KMS-11 (cell line): ENCODE measurements at regions not wholly inside any gene's neighbourhood (a gene's known extent, or its start where the extent isn't known, plus 50 kb on each side); places are given as distances from the start of the nearest gene placed in this dataset.
"Not testable (repeated sequence)": the region's sequence is repeated elsewhere in the genome, so short reads cannot be mapped to it uniquely, and the experiment has no call there.

Source experiments
- H2AFZ ChIP-seq: fragments of 200-600 bp; sonication (generic); 2 replicates; pipeline ENCODE4 v1.6.1; 2016; ENCODE audit warnings: antibody characterized with exemption, mixed run types, low read depth
- H3K27ac ChIP-seq: fragments of 200-600 bp; sonication (generic); 2 replicates; pipeline ENCODE4 v1.6.1; 2016; ENCODE audit warnings: mild to moderate bottlenecking, mixed run types
- H3K27me3 ChIP-seq: fragments of 200-600 bp; sonication (generic); 2 replicates; pipeline ENCODE4 v1.6.1; 2017; ENCODE audit warnings: mild to moderate bottlenecking, low read depth, mixed run types, moderate library complexity; ENCODE audit not compliant: insufficient read depth
- H3K36me3 ChIP-seq: fragments of 200-600 bp; sonication (generic); 2 replicates; pipeline ENCODE4 v1.6.1; 2017; ENCODE audit warnings: mild to moderate bottlenecking, mixed run types; ENCODE audit not compliant: insufficient read depth
- H3K4me1 ChIP-seq: fragments of 200-600 bp; sonication (generic); 2 replicates; pipeline ENCODE4 v1.6.1; 2016; ENCODE audit warnings: mild to moderate bottlenecking, low read depth, mixed run types; ENCODE audit not compliant: poor library complexity, severe bottlenecking
- H3K4me2 ChIP-seq: fragments of 200-600 bp; sonication (generic); 2 replicates; pipeline ENCODE4 v1.7.0; 2016; ENCODE audit warnings: mild to moderate bottlenecking, mixed run types
- H3K4me3 ChIP-seq: fragments of 200-600 bp; sonication (generic); IDR thresholded peaks from 2 replicates; pipeline ENCODE4 v1.6.1; 2017; ENCODE audit warnings: low read depth, low read length, mixed read lengths; ENCODE audit not compliant: insufficient read depth
- H3K79me2 ChIP-seq: fragments of 200-600 bp; sonication (generic); 2 replicates; pipeline ENCODE4 v1.6.1; 2016; ENCODE audit warnings: low read depth, mixed run types; ENCODE audit not compliant: insufficient read depth
- H3K9ac ChIP-seq: fragments of 200-600 bp; sonication (generic); 2 replicates; pipeline ENCODE4 v1.6.1; 2016; ENCODE audit warnings: mild to moderate bottlenecking, mixed run types
- H4K20me1 ChIP-seq: fragments of 200-600 bp; sonication (generic); 2 replicates; pipeline ENCODE4 v1.6.1; 2016; ENCODE audit warnings: mild to moderate bottlenecking, mixed run types; ENCODE audit not compliant: insufficient read depth
- TF ChIP-seq, protein P1 (sequence below): fragments of 200-600 bp; sonication (generic); conservative IDR thresholded peaks from 2 replicates; pipeline ENCODE4 v1.6.1; 2017; ENCODE audit warnings: low read depth, mild to moderate bottlenecking, antibody characterized with exemption, low read length, moderate library complexity, mixed read lengths

DNA sequence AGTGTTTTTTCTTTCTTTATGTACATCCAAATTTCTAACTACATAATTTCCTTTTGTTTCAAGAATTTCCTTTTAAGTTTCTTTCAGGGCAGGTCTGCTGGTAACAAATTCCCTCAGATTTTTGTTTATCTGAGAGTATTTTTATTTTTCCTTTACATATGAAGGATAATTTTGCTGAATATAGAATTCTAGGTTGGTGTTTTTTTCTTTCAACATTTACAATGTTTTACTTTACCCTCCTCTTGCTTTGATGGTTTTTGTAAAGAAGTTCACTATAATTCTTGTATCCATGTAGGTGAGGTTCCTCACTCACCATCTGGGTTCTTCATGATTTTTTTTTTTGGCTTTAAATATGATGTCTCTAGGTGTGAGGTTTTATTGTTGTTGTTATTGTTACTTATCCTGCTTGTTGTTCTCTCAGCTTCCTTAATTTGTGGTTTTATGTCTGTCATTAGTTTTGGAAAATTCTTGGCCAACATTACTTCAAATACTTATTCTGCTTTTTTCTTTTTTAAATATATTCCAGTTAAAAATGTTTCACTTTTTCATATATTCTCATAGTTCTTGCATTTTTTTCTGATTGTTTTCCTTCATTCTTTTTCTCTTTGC lies 580.1 kb upstream of the CITED2 start:
- no peak overlapping the region for H3K9ac ChIP-seq
- no peak overlapping the region for H2AFZ ChIP-seq
- H3K36me3 ChIP-seq, result no peaks in the 10 kb centered on the region

DNA sequence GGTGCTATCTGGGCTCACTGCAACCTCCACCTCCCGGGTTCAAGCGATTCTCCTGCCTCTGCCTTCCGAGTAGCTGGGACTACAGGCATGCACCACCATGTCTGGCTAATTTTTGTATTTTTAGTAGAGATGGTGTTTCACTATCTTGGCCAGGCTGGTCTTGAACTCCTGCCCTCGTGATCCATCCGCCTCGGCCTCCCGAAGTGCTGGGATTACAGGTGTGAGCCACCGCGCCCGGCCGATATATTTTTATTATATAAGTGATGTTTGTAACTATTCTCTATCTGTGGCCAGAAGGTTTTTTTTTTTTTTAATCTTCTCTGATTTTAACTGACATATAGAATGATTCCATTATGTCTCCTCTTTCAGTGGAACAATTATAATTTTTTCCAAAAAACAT lies 579.3 kb upstream of the CITED2 start:
- H3K36me3 ChIP-seq, H3K9ac ChIP-seq, H3K4me2 ChIP-seq, H3K27ac ChIP-seq, H2AFZ ChIP-seq, H3K4me1 ChIP-seq, H3K4me3 ChIP-seq, H4K20me1 ChIP-seq, H3K79me2 ChIP-seq, H3K27me3 ChIP-seq: not testable (repeated sequence)

More for the DNA sequence above, 580.1 kb upstream of the CITED2 start:
- no peak overlapping the region for H3K4me2 ChIP-seq
- H3K4me3 ChIP-seq, result no peak overlapping the region
- no peaks in the 10 kb centered on the region for H3K27me3 ChIP-seq
- H3K27ac ChIP-seq, result no peak overlapping the region
- no peaks in the 10 kb centered on the region for H3K4me1 ChIP-seq
- H3K79me2 ChIP-seq, result no peaks in the 10 kb centered on the region
- no peaks in the 10 kb centered on the region for H4K20me1 ChIP-seq
- TF ChIP-seq, protein P1, sequence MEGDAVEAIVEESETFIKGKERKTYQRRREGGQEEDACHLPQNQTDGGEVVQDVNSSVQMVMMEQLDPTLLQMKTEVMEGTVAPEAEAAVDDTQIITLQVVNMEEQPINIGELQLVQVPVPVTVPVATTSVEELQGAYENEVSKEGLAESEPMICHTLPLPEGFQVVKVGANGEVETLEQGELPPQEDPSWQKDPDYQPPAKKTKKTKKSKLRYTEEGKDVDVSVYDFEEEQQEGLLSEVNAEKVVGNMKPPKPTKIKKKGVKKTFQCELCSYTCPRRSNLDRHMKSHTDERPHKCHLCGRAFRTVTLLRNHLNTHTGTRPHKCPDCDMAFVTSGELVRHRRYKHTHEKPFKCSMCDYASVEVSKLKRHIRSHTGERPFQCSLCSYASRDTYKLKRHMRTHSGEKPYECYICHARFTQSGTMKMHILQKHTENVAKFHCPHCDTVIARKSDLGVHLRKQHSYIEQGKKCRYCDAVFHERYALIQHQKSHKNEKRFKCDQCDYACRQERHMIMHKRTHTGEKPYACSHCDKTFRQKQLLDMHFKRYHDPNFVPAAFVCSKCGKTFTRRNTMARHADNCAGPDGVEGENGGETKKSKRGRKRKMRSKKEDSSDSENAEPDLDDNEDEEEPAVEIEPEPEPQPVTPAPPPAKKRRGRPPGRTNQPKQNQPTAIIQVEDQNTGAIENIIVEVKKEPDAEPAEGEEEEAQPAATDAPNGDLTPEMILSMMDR, result no peak

DNA sequence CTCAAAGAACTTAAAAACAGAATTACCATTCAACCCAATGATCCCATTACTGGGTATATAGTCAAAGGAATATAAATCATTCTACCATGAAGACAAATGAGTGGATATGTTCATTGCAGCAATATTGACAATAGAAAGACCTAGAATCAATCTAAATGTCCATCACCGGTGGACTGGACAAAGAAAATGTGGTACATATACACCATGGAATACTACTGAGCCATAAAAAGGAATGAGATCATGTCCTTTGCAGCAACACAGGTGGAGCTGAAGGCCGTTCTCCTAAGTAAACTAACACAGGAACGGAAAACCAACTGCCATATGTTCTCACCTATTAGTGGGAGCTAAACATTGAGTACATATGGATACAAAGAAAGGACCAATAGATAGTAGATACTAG lies 576.7 kb upstream of the CITED2 start:
- TF ChIP-seq, protein P1, result no peak
- Histone ChIP-seq H4K20me1 (no peaks in the 10 kb centered on the region), H3K4me3 (no peak overlapping the region), H3K9ac (no peak overlapping the region), H3K79me2 (no peaks in the 10 kb centered on the region), H2AFZ (no peak overlapping the region), H3K4me2 (no peak overlapping the region), H3K4me1 (no peaks in the 10 kb centered on the region), H3K27me3 (no peaks in the 10 kb centered on the region), H3K36me3 (no peaks in the 10 kb centered on the region), H3K27ac (no peak overlapping the region)

DNA sequence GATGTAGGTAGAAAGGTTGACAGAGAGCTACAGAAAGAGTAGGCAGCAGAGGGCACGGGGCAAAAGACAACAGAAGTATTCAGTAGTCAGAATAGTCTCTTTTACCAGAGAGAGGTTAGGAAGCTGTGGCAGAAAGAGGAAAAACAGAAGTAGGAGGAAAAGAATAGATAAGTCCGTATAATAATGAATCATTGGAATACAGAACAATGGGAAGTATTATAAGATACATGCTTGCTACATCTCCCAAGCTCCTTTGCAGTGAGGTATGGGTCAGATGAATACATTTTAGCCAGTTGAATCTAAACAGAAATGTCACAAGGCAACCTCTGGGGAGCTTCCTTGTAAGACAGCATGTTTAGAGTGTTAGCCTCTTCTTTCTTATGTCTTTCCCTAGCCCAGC lies 570.5 kb upstream of the CITED2 start:
- no peaks in the 10 kb centered on the region for H3K79me2 ChIP-seq
- TF ChIP-seq, protein P1, result no peak
- H3K4me2 ChIP-seq, result no peak overlapping the region
- no peaks in the 10 kb centered on the region for H3K36me3 ChIP-seq
- no peaks in the 10 kb centered on the region for H3K4me1 ChIP-seq
- no peaks in the 10 kb centered on the region for H4K20me1 ChIP-seq
- H3K9ac ChIP-seq, result no peak overlapping the region
- no peaks in the 10 kb centered on the region for H3K27me3 ChIP-seq
- H2AFZ ChIP-seq, result no peak overlapping the region
- H3K4me3 ChIP-seq, result no peak overlapping the region
- no peak overlapping the region for H3K27ac ChIP-seq

DNA sequence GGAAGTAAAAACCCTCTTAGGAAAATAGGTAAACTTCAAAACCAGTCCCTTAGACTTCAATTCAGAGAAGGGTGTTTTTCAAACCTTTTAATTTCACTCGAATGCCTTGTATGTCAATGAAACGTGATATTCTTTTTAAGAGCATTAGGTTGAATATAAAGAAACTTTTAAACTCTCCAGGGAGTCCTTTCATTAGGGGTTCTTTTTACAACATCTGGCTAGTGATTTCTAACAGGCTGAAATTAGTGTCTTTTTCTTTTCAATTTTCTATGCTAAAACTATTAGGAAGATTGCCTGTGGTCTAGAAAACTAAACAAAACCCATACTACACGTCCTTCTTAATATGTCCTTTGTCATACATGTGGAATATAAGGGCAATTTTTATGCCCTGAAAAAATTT lies 569.7 kb upstream of the CITED2 start:
- TF ChIP-seq, protein P1, result no peak
- H3K27ac ChIP-seq, result no peak overlapping the region

More for the DNA sequence above, 569.7 kb upstream of the CITED2 start:
- Histone ChIP-seq H3K36me3 (no peaks in the 10 kb centered on the region), H3K4me1 (no peaks in the 10 kb centered on the region), H3K9ac (no peak overlapping the region), H3K79me2 (no peaks in the 10 kb centered on the region), H3K4me2 (no peak overlapping the region), H3K4me3 (no peak overlapping the region), H2AFZ (no peak overlapping the region), H4K20me1 (no peaks in the 10 kb centered on the region), H3K27me3 (no peaks in the 10 kb centered on the region)
